ENCODE measurements at regions not wholly inside any gene's neighbourhood (a gene's known extent, or its start where the extent isn't known, plus 50 kb on each side); places are given as distances from the start of the nearest gene placed in this dataset.

- H3K27me3 ChIP-seq (ENCODE audit: insufficient read depth, poor library complexity, severe bottlenecking) = no peaks in the 10 kb centered on the region
- no peak for TF ChIP-seq CTCF (IDR thresholded peaks at IDR 0.05; ENCODE audit: poor library complexity, severe bottlenecking)
- DNase-seq (ENCODE audit: low spot score) (no peak), ATAC-seq (ENCODE audit: low read depth) (no peak)
- H3K36me3 ChIP-seq (ENCODE audit: low read depth) = no peaks in the 10 kb centered on the region
- no peak overlapping the region for H3K27ac ChIP-seq (ENCODE audit: poor library complexity, severe bottlenecking)
- no peak overlapping the region for H3K4me3 ChIP-seq (ENCODE audit: severe bottlenecking)
- no peaks in the 10 kb centered on the region for H3K9me3 ChIP-seq (ENCODE audit: severe bottlenecking)
- H3K4me1 ChIP-seq (ENCODE audit: insufficient read depth, poor library complexity, severe bottlenecking) = no peaks in the 10 kb centered on the region
Measured at GRCh38 chr1:229034342-229034741, 236.6 kb upstream of the RAB4A start.

- DNase-seq (ENCODE audit: low spot score) (no peak), ATAC-seq (ENCODE audit: low read depth) (no peak)
- Histone ChIP-seq H3K27ac (ENCODE audit: poor library complexity, severe bottlenecking) (no peak overlapping the region), H3K4me3 (ENCODE audit: severe bottlenecking) (no peak overlapping the region), H3K9me3 (ENCODE audit: severe bottlenecking) (no peaks in the 10 kb centered on the region), H3K27me3 (ENCODE audit: insufficient read depth, poor library complexity, severe bottlenecking) (no peaks in the 10 kb centered on the region), H3K36me3 (ENCODE audit: low read depth) (no peaks in the 10 kb centered on the region), H3K4me1 (ENCODE audit: insufficient read depth, poor library complexity, severe bottlenecking) (no peaks in the 10 kb centered on the region)
- no peak for TF ChIP-seq CTCF (IDR thresholded peaks at IDR 0.05; ENCODE audit: poor library complexity, severe bottlenecking)
Measured at GRCh38 chr1:229035054-229035747, 235.7 kb upstream of the RAB4A start.

- no peak for TF ChIP-seq CTCF (IDR thresholded peaks at IDR 0.05; ENCODE audit: poor library complexity, severe bottlenecking)
- Histone ChIP-seq H3K36me3 (ENCODE audit: low read depth) (no peaks in the 10 kb centered on the region), H3K27ac (ENCODE audit: poor library complexity, severe bottlenecking) (no peak overlapping the region), H3K4me3 (ENCODE audit: severe bottlenecking) (no peak overlapping the region), H3K27me3 (ENCODE audit: insufficient read depth, poor library complexity, severe bottlenecking) (no peaks in the 10 kb centered on the region), H3K4me1 (ENCODE audit: insufficient read depth, poor library complexity, severe bottlenecking) (no peaks in the 10 kb centered on the region), H3K9me3 (ENCODE audit: severe bottlenecking) (no peaks in the 10 kb centered on the region)
- DNase-seq (ENCODE audit: low spot score) (no peak), ATAC-seq (ENCODE audit: low read depth) (no peak)
Measured at GRCh38 chr1:229035748-229036082, 235.2 kb upstream of the RAB4A start.

GRCh38 chr1:229037806-229038405 lies 233.0 kb upstream of the RAB4A start:
- Histone ChIP-seq H3K9me3 (ENCODE audit: severe bottlenecking) (no peaks in the 10 kb centered on the region), H3K4me3 (ENCODE audit: severe bottlenecking) (no peak overlapping the region), H3K36me3 (ENCODE audit: low read depth) (no peaks in the 10 kb centered on the region), H3K4me1 (ENCODE audit: insufficient read depth, poor library complexity, severe bottlenecking) (no peaks in the 10 kb centered on the region), H3K27me3 (ENCODE audit: insufficient read depth, poor library complexity, severe bottlenecking) (no peaks in the 10 kb centered on the region), H3K27ac (ENCODE audit: poor library complexity, severe bottlenecking) (no peak overlapping the region)
- DNase-seq (ENCODE audit: low spot score) (no peak), ATAC-seq (ENCODE audit: low read depth) (no peak)
- no peak for TF ChIP-seq CTCF (IDR thresholded peaks at IDR 0.05; ENCODE audit: poor library complexity, severe bottlenecking)

Measured in RWPE2 (cell line).